HG02571 (cell line): ENCODE measurements at regions not wholly inside any gene's neighbourhood (a gene's known extent, or its start where the extent isn't known, plus 50 kb on each side); places are given as distances from the start of the nearest gene placed in this dataset.
"Not testable (repeated sequence)": the region's sequence is repeated elsewhere in the genome, so short reads cannot be mapped to it uniquely, and the experiment has no call there.

Experiments
- ATAC-seq: cut with Tn5 transposase; IDR thresholded peaks from one replicate; pipeline ENCODE4 v1.9.1; 2021; ENCODE audit warnings: mild to moderate bottlenecking, moderate library complexity; ENCODE audit not compliant: unreplicated experiment

GRCh38 chr1:70745199-70745598 lies 302.4 kb downstream of the PTGER3 start:
- no peak for ATAC-seq

- not testable (repeated sequence) for ATAC-seq
Observed at GRCh38 chr1:70746062-70746461, 301.6 kb downstream of the PTGER3 start.

GRCh38 chr1:70747123-70747522 lies 300.5 kb downstream of the PTGER3 start:
- not testable (repeated sequence) for ATAC-seq

- ATAC-seq: not testable (repeated sequence)
Observed at GRCh38 chr1:70751676-70752287, 295.8 kb downstream of the PTGER3 start.

- no peak for ATAC-seq
Observed at GRCh38 chr1:70754701-70755100, 292.9 kb downstream of the PTGER3 start.

- no peak for ATAC-seq
Observed at GRCh38 chr1:70760154-70760553, 287.5 kb downstream of the PTGER3 start.

GRCh38 chr1:70762386-70762785 lies 285.2 kb downstream of the PTGER3 start:
- no peak for ATAC-seq

- ATAC-seq: no peak
Observed at GRCh38 chr1:70764747-70765146, 282.9 kb downstream of the PTGER3 start.

GRCh38 chr1:70767377-70767776 lies 280.2 kb downstream of the PTGER3 start:
- ATAC-seq: no peak

GRCh38 chr1:70768216-70768615 lies 279.4 kb downstream of the PTGER3 start:
- no peak for ATAC-seq

- no peak for ATAC-seq
Observed at GRCh38 chr1:70778056-70778762, 269.4 kb downstream of the PTGER3 start.

- no peak for ATAC-seq
Observed at GRCh38 chr1:70778934-70779333, 268.7 kb downstream of the PTGER3 start.

GRCh38 chr1:70779571-70779970 lies 268.0 kb downstream of the PTGER3 start:
- no peak for ATAC-seq

GRCh38 chr1:70785287-70785686 lies 262.3 kb downstream of the PTGER3 start:
- ATAC-seq: no peak

GRCh38 chr1:70790232-70790923 lies 257.2 kb downstream of the PTGER3 start:
- ATAC-seq: no peak

GRCh38 chr1:70795064-70795463 lies 252.6 kb downstream of the PTGER3 start:
- not testable (repeated sequence) for ATAC-seq

GRCh38 chr1:70796298-70796697 lies 251.3 kb downstream of the PTGER3 start:
- not testable (repeated sequence) for ATAC-seq

- not testable (repeated sequence) for ATAC-seq
Observed at GRCh38 chr1:70802625-70803024, 245.0 kb downstream of the PTGER3 start.

GRCh38 chr1:70805641-70806040 lies 242.0 kb downstream of the PTGER3 start:
- no peak for ATAC-seq

- no peak for ATAC-seq
Observed at GRCh38 chr1:70807088-70807664, 240.4 kb downstream of the PTGER3 start.

- ATAC-seq: no peak
Observed at GRCh38 chr1:70809069-70809468, 238.5 kb downstream of the PTGER3 start.

GRCh38 chr1:70811815-70812214 lies 235.8 kb downstream of the PTGER3 start:
- ATAC-seq: no peak
